CD4-positive, alpha-beta T cell treated with Interleukin-6 at 100 ng/mL for 8 hours (primary cell): ENCODE measurements at regions not wholly inside any gene's neighbourhood (a gene's known extent, or its start where the extent isn't known, plus 50 kb on each side); places are given as distances from the start of the nearest gene placed in this dataset.

Source experiments
- DNase-seq: peaks from one replicate; pipeline ENCODE4 v3.0.0-alpha.2; 2020; ENCODE audit warnings: mixed read lengths, low spot score

- DNase-seq: no peak
Measured at GRCh38 chr3:94709249-94709902, 646.5 kb downstream of the NSUN3 start.

GRCh38 chr3:94714194-94714593 lies 651.3 kb downstream of the NSUN3 start:
- DNase-seq: no peak

GRCh38 chr3:94716326-94717018 lies 653.6 kb downstream of the NSUN3 start:
- no peak for DNase-seq

- no peak for DNase-seq
Measured at GRCh38 chr3:94734206-94734605, 671.3 kb downstream of the NSUN3 start.

- no peak for DNase-seq
Measured at GRCh38 chr3:94735354-94735753, 672.5 kb downstream of the NSUN3 start.

- no peak for DNase-seq
Measured at GRCh38 chr3:94737116-94737515, 674.3 kb downstream of the NSUN3 start.

GRCh38 chr3:94739420-94739819 lies 676.6 kb downstream of the NSUN3 start:
- DNase-seq: no peak

- DNase-seq: no peak
Measured at GRCh38 chr3:94758751-94759150, 695.9 kb downstream of the NSUN3 start.

- no peak for DNase-seq
Measured at GRCh38 chr3:94772402-94772801, 709.5 kb downstream of the NSUN3 start.

DNA sequence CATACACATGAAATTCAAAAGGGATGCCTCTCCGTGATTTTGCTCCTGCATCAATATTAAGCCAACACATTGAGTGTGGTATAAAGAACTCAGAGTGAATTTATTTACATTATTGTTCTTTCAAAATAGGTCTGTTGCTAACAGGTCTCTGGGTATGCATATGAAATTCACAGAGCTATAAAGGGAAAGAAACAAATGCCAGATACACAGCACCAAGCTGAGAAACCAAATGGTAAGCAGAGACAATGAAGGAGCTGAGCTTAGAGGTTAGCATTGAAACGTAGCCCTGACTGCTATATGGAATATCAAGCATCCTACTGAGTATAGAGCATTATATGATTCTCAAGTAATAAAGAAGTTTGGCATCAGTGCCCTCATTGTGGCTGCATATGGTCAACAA lies 712.9 kb downstream of the NSUN3 start:
- DNase-seq: no peak

GRCh38 chr3:94776401-94776915 lies 713.6 kb downstream of the NSUN3 start:
- DNase-seq: no peak

- DNase-seq: no peak
Measured at GRCh38 chr3:94778289-94778688, 715.4 kb downstream of the NSUN3 start.

DNA sequence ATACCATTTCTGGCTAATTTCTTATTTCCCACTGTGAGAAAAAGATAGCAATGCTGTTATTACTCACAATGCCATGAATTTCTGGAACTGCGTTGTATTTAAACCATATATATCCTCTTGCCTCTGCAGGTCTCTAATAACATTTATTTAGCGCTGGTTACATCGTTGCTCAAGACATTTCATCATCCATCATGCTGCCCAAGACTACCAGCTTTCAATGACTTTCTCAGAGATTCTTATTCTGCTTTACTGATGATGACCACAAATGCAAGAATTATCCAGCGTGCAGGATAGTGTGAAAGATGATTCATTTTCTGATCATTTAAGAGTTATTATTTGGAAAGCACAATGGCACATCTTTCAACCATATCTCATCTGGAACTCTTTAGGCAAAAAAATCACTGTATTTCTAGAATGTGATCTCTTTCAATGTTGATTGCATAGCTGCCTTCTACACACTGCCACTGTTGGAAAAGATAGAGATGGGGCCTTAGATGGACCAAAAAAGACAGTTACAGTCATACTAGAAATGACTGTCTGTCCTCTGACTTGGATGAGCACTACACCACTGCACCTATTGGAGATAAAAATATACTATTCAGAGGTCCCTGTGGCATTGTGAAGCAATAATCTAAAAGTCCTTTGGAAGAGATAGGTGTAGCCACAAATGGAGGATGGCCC lies 716.1 kb downstream of the NSUN3 start:
- DNase-seq: no peak

- DNase-seq: no peak
Measured at GRCh38 chr3:94779699-94780098, 716.8 kb downstream of the NSUN3 start.

- no peak for DNase-seq
Measured at GRCh38 chr3:94784274-94784673, 721.4 kb downstream of the NSUN3 start.

- no peak for DNase-seq
Measured at GRCh38 chr3:94787066-94787465, 724.2 kb downstream of the NSUN3 start.

GRCh38 chr3:94787734-94788270 lies 724.9 kb downstream of the NSUN3 start:
- no peak for DNase-seq

DNA sequence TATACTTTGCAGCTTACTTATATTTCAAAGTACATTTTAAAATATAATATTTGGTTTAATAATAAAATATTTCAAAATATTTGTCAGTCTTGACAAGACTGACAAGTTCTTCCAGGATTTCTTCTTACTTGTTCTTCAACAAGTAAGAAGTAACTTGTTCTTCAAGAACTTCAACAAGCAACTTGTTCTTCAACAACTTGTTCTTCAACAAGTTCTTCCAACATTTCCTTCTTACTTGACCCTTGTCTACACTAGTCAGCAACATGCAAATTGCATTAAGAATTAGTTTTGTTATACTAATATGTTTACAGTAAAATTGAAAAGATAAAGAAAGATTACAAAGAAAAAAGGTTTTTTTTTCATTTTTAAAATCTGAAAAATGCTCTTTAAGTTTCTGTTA lies 731.7 kb downstream of the NSUN3 start:
- no peak for DNase-seq

DNA sequence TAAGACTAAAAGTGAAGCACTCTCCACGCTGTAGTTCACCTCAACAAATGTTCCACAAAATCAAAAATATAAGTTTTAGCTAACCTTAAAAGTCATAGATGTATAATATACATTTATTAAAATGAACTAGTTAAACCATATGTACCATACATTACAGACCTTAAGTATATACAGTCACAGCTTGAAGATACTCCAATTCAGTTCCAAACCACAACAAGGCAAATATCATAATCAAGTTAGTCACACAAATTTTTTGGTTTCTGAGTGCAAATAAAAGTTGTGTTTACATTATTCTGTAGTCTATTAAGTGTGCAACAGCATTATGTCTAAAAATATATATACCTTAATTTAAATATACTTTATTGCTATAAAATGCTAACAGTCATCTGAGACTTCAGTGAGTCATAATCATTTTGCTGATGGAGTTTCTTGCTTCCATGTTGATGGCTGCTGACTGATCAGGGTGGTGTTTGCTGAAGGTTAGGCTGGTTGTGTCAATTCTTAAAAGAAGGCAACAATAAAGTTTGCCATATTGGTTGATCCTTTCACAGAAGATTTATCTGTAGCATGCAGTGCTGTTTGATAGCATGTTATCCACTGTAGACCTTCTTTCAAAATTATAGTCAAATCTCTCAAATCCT lies 736.7 kb downstream of the NSUN3 start:
- no peak for DNase-seq

DNA sequence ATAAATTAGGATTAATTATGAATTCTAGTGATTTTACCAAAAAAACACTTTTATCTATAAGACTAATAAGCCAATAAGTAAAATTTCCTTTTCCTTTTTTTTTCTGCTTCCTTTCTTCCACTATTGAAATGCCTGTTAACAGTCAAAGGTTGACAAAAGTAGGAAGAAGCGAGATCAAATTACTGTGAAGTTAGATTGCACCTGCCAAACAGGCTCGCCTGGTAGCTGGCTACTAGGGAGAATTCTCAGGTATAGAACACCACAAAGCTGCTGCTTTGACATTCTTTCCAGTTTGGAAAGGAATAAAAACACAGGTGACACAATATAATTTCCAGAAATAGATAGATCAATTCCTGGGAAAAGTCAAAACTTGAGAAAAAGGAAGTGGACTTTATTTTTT lies 749.0 kb downstream of the NSUN3 start:
- DNase-seq: no peak

GRCh38 chr3:94821241-94821640 lies 758.4 kb downstream of the NSUN3 start:
- no peak for DNase-seq

DNA sequence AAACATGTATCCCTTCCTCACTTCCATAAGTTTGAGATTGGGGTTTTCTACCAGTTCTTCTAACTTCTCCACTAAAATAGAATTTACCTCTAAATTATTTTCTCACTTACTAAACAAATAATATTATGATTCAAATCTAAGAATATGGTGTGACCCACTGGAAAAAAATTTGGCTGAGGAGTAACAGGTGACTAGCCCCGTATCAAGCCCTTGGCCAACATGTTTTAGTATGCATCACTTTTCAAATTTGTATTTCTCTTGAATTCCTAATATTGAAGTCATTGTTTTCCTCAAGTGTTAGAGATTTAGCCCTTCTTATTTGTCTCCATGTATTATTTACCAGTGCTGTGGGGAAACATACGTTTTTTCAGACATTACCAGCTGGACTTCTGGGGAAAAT lies 759.4 kb downstream of the NSUN3 start:
- DNase-seq: no peak
